NCI-H2107 treated with DMSO at 0.1 percent for 48 hours (cell line): ENCODE measurements at regions not wholly inside any gene's neighbourhood (a gene's known extent, or its start where the extent isn't known, plus 50 kb on each side); places are given as distances from the start of the nearest gene placed in this dataset.
"Not testable (repeated sequence)": the region's sequence is repeated elsewhere in the genome, so short reads cannot be mapped to it uniquely, and the experiment has no call there.

ENCODE experiments used
- DNase-seq: peaks from one replicate; lab custom pipeline; 2025; ENCODE audit not compliant: unreplicated experiment; lab: John Stamatoyannopoulos, UW

DNA sequence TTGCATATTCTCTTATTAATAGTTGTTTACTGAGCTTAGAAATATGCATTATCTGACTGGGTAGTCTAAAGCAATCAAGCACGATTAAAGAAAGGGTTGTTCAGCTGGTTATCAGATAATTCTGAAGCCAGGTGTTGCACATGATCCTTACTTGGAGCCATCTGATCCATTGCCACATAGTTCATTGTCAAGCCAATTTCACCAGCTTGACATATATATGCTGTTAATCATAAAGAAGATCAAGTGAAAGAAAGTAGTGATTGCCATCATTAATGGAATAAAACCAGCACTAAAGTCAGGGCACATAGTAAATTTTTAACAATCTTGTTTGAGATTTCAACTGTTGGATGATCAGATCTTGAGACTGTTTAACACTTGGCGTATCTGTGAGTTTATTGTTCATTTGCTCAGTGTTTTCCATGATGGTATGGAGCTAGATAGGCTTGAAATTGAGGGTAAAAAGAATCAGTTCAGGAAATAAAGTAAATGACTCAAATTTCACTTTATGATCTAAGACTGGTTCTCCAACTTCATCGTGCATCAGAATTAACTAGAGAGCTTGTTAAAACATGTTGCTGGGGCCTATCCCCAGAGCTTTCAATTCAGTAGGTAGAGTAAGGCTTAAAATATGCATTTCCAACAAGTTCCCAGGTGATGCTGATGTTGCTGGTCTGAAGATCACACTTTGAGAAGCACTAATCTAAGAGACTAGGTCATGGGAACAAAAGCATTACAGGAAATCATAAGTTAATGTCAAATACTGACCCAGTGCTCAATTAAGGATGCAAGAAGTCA is 539.6 kb downstream of the SATB2 start:
- DNase-seq: no peak

DNA sequence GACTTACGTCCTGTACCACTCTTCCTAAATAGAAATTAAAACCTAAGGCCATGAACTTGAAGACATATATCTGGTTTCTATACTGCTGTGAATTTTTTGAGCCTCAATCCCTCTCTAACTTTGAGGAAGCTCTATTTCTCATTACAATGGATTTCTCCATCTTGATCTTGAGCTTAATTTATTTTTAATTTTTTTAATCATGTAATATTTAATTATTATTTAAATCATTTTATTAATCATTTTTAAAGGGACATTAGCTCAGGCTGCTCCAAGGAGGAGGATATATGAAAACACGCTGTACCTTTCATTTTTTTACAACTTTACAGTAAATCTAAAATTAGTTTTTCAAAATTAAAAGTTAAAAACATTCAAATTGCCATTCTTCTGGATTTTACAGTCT is 540.5 kb downstream of the SATB2 start:
- DNase-seq: no peak

DNA sequence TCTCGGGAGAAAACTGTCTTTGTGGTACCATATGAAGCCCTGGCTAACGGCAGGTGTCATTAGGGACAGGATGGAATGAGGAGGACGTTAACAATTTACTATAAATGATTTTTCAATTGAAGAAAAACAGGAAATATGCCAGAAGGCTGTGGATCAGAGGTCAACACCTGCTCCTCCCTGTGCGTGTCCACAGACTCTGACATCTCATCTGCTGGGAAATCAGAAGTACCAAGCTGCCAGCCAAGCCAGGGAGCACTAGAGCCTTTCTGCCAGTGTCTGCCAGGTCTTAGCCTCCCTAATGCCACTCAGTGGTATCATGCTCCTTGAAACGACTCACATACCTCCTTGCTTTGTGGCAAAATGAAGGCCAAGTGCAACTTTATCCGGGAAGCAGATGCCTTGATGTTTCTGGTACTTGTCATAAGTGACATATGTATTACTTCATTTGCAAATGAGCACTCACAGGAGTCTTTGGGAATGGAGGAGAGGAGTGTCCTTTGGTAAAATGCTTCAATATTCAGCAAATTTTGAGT is 541.1 kb downstream of the SATB2 start:
- DNase-seq: no peak

DNA sequence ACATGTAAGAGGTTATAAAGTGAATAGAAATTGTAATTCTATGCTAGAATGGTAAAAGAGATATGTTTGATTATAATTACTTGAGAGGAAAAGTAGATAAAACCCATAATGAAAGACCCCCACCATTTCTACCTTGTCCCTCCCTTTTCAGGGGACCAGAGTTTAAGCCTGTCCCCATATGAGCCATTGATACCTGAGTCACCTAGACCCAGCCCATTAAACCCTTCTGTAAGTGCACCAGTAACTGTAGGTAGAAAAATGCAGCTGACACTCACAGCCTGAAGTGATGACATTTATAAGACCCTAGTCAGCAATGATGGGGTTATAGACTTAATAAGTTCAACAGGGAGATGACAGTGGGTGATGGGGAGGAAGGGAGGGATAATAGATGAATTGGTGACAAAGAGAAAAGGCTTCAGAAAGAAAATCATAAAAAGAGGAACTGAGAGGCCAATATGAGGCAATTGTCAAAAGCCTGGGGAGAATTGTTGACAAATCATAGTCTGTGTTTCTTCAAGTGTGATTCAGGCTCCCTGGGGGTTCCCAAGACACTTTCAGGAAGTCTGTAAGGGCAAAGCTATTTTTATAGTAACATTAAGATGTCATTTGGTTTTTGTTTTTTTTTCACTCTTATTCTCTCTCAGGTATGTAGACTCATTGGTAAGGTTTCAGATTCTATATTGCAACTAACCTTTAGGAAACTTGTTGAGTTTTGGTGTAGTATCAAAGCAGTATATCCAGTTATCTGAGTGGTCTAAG is 544.2 kb downstream of the SATB2 start:
- DNase-seq: no peak

DNA sequence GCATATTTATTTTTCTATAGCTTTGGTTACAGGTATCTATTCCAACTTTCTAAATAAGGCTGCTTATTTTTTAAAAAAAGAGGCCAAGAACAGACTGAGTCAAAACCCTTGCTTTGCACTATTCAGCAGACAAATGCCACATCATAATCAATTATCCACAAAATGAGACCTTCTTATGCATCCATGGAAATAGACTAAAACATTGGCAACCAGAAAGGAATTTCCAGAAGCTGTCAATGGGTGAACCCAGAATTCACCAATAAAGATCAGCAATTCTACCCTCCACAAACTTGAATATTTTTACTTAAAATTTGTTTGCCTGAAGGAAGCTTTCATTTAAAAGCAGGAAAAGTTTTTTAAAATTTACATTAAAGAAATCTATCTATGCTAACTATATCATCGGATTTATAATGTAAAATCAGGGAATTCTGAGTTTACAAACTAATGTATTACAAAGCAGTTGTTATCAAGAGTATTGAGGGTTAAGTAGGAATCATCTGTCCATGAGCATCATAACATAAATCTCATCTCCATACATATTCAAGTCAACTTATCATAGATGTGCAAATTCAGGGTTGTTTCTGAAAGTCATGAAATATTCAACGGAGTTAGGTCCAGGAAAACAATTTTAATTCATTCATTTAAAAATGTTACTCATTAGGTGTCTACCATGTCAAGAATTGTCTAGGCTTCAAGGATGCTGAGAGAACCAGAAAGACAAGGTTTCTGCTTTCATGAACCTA is 548.0 kb downstream of the SATB2 start:
- DNase-seq: no peak

DNA sequence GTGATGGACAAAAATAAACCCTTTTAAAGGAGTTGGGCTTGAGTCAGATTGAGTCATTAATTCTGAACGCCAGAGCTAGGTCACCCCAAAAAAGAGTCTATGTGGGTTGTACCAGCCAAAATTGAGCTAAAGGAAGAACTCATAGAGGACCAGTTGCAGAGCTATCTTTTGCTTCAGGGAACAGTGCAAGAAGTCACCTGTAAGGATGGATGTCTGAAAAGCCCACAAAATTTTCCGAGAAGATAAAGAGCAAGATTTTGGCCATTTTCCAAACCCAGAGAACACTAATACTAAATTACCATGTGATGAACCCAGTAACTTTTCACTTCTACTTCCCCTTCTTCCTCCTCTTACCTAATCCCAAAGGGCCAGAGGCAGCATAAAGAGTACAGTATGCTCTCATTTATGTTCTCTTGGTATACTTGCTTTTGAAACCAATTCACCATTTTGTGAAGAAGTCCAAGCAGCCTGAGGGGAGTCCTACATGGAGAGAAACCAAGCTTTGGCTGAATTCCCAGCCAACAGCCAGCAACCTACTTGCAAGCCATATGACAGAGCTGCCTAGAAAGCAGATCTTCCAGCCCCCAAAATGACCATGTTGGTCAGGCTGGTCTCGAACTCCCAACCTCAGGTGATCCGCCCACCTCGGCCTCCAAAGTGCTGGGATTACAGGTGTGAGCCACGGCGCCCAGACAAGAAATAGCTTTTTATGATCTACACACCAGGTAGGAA is 551.7 kb downstream of the SATB2 start:
- no peak for DNase-seq

DNA sequence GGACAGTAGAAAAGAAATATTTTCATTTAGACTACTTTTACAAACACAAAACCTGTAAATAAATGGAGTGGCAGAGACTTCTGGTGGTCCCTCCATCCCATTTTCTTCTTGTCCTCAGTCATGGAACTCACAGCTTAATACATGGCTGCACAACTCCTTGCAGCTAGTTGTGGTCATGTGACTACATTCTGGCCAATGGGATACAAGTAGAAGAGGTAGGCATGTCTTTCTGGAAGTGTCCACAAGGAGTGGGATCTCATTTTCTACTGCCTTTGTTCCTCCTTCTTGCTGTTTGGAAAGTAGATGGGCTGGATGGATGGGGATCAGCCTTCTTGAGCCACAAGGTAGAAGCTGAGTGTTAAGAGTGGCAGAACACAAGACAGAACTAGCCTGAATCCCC is 555.8 kb downstream of the SATB2 start:
- no peak for DNase-seq

DNA sequence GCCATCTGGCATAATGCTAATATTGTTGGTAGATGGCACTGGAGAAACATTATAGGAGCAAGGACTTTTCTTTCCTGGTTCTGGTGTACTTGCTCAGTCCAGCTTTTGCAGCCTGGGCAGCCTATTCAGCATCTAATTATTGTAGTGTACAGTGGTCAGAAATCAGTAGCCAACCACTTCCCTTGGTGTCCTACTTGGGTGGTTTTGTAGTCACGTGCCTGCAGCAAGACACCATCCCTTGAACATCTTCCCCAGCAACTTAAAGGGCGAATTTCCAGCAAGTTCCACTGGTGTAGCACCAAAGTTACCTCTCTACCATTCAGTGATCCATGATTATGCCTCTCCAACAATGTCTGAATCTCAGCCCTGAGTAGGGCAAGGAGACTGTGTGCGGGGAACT is 557.6 kb downstream of the SATB2 start:
- no peak for DNase-seq

DNA sequence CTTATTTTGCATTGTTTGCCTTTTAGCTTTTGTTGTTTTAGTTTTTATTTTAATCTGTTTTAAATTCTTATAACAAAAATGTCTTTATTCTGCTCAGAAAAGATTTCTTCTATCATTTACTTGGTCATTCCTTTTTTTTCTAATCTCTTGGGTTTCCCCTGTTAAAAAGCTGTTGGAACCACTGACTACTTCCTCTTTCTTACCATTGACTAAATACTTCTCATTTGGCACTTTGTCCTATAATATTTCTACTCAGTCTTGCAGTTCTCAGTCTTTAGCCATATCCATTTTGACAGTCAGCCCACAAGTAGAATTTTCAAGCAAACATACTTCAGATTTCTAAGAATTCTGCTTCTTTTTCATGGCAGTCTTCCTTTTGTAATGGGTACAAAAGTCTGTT is 567.2 kb downstream of the SATB2 start:
- DNase-seq: no peak

DNA sequence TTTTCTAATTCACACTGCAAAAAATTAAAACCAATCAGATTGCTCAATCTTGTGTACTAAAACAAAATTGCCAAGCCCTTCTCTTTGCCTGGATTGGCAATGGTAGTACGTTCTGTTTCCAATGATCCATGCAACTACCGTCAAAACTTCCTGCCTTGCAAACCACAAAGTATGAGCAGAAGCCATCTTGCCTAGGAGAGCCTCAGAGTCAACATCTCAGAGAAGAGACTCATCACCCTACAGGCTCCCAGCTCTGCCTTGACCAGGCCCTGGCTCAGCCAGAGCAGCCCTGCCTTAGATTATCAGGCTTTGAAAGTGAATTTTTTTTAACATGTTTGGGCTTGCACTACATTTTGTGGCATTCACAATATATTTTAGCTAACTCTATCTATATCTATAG is 574.1 kb downstream of the SATB2 start:
- DNase-seq: no peak

DNA sequence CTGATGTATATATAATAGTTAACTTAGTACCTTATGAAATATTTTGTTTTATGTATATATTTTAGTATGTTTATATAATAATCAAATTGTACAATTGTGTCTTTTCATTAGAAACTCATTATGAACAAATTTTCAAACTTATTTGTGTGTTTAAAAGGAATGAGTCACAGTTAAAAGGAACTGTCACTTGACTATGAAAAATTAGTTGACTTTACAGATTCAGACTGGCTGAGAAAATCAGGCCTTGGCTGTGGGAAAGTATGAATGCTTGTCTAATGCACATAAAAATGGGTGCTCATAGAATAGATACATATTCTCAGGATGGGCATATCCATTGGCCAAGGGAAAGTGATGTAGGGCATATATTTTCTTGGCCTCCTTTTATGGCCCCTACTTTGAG is 576.8 kb downstream of the SATB2 start:
- no peak for DNase-seq

DNA sequence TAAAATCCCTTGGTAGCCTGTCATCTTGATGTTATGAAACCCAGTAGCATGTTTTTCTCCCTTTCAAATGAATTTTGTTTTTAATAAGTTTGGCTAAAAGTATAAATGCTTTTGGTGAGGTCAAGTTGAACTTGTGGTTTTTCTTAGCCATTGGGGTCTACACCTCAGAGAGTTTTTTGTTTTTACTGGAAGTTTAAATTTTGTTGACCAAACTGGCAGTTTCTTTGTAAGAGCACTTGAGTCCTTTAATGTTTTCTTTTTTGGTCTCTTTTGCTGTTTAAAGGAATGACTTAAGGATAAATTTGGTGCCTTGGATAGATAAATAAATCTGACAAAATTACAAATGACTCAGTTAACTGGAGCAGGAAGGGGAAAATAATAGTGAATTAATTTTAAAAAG is 577.3 kb downstream of the SATB2 start:
- no peak for DNase-seq

DNA sequence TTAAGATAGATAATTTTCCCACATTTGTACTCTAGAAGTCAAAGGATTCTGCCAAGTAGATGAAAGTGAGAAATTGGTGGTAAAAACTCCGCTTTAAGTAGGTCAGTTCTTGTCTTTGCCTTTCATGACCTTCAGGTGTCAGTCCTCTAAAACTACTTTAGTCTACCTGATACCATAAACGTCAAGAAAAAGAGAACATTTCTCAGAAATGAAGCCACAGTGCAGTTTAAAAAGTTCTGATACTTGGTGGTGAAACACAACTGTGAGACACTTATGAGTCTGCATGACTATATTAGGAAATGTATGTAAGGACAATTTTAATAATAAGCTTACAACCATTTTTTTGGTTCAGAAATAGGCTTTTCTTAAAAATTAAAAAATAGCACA is 583.3 kb downstream of the SATB2 start:
- DNase-seq: no peak

DNA sequence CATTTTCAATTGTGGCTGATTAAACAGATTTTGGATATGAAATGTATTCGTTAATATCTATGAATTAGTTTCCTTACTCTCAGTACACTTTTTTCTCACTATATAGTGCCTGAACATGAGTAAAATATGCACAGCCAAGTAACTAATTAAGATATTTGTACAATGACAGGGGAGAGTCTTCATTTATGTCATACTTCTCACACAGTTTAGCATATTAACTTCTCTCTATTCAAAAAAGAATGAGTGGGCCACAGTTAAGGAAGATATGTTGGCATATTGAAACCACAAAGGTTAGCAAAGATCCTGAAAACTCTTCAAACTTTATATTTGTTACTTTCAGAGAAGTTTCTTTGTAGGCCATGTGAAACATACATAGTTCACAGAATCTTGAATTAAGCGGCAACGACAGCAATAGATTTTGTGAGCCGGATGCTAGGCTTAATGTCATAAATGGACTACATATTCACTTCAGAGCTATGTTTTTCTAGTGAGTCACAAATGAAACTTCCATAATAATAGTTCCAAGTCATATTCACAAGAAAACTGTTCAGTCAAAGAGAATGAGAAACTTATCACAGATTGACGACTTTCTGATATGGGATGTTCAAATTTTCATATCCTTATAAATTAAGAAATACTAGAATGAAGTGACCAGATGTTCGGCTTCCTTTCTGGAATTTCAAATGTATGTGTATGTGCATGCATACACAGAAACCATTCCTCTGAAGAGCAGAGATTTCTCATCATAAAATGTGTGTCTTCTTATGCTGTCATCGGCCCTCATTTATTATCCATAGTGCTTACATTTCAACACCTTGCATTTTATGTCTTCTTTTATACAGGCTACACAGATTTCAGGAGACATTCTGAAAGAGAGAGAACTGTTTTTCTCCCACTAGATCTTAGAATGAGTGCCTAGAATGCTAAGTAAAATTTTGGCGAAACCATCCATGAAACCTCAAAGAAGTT is 584.0 kb downstream of the SATB2 start:
- no peak for DNase-seq

DNA sequence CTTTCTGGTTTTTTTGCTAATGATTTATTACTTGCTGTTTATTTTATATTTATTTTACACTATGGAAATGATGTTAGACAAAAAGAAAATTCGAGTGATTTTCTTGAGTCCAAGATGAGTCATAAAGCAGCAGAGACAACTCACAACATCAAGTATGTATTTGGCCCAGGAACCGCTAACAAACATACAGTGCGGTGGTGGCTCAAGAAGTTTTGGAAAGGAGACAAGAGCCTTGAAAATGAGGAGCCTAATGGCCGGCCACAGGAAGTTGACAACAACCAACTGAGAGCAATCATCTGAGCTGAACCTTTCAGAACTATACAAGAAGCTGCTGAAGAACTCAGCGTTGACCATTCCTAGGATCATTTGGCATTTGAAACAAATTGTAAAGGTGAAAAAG is 594.1 kb downstream of the SATB2 start:
- no peak for DNase-seq

DNA sequence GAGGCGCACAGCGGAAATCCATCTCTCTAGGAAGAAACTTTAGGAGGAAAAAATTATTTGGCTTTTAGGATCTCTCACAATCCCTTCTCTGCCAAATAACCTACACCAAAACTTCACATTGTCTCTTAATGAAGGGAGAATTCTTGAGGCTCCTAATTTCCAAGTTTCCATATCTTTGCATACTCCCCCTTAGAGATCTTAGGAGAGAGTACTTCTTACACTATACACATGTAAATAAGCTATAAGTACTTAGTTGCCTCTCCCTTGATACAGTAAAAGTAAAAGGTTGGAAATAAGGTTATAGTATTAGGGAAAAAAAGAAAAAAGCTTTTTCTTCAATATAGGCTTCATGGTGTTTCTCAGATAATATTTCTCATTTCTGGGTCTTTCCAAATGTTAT is 596.7 kb downstream of the SATB2 start:
- no peak for DNase-seq

DNA sequence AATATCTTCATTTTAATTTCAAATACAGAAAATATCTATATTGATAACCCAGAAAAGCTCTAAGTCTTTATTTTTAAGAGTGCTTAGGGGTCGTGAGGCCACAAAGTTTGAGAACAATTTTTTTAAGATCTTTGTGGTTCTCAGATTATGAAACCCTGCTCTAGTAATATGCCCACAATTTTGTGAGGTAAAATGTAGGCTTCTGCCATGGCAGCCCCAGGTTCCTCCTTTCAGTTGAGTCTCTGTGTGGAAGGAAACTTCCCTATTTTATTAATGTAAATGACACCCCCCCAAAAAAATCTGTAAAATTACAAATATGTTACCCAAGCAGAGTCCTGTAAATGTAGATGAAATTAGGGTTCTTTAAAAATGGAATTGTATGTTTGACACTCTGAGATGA is 600.5 kb downstream of the SATB2 start:
- DNase-seq: no peak

DNA sequence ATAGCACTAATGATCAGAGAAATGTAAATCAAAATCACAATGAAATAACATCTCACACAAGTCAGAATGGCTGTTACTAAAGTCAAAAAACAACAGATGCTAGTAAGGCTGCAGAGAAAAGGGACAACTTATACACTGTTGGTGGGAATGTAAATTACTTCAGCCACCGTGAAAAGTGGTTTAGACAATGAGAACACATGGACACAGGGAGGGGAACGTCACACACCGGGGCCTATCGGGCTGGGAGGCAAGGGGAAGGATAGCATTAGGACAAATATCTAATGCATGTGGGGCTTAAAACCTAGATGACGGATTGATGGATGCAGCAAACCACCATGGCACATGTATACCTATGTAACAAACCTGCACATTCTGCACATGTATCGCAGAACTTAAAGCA is 602.0 kb downstream of the SATB2 start:
- not testable (repeated sequence) for DNase-seq

DNA sequence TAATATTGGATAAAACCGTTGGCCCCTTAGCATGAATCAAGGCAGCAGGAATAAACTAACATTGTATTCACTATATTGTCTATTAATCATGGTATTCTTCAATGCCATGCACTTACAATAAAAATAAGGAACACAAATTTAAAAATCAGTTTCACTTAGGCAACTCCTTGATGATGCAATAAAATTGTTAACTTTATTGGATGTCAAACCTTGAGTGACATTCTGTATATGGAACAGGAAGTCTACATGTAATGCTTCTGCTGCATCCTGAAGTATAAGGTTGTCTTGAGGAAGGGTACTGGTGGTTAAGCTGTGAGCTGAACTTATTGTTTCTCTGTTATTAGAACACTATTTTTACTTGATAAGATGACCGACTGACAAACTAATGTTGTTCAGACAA is 605.5 kb downstream of the SATB2 start:
- no peak for DNase-seq

DNA sequence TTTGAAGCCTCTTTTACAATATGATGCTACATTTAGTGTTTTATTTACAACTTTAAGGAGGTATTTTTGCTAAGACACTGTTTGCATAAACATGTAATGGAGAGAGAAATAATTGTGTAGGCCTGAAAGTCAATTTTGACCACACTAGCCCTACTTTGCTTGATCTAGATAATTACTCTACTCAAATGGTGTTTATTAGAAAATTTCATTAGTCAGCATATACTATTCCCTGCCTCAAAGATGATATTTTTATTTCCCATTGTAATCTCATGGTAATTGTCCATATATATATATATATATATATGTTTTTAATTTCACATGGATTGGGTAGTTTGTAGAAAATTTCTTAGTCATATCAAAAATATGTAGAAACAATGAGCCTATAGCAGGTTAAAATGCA is 632.2 kb downstream of the SATB2 start:
- DNase-seq: no peak
